ENCODE measurements at regions not wholly inside any gene's neighbourhood (a gene's known extent, or its start where the extent isn't known, plus 50 kb on each side); places are given as distances from the start of the nearest gene placed in this dataset.

- DNase-seq (ENCODE audit: low read depth in 2 of 2) = no peak
These were observed 65.7 kb upstream of the DYRK2 start for GRCh38 chr12:67582844-67583243.

GRCh38 chr12:67586951-67587350 lies 61.6 kb upstream of the DYRK2 start:
- no peak for DNase-seq (ENCODE audit: low read depth in 2 of 2)

DNA sequence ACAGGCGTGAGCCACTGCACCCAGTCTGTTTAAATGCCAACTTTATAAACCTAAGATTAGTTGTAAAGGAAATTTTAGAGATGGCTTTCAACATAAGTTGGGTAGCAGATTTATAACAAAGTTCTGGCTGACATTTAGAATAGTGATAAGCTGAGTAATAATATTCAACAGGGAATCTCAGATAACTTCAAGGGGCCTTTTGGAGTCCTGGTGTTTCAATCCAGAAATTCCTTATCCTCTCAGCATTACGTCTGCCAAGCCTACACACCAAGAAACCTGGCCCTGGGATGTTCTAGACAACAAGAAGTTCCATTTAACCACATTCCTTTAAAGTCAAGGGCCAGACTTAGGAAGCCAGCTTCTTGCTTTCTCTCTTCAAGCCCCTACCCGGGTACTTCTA lies 59.5 kb upstream of the DYRK2 start:
- DNase-seq (ENCODE audit: low read depth in 2 of 2) = no peak

- no peak for DNase-seq (ENCODE audit: low read depth in 2 of 2)
These were observed 58.3 kb upstream of the DYRK2 start for GRCh38 chr12:67590149-67590790.

DNA sequence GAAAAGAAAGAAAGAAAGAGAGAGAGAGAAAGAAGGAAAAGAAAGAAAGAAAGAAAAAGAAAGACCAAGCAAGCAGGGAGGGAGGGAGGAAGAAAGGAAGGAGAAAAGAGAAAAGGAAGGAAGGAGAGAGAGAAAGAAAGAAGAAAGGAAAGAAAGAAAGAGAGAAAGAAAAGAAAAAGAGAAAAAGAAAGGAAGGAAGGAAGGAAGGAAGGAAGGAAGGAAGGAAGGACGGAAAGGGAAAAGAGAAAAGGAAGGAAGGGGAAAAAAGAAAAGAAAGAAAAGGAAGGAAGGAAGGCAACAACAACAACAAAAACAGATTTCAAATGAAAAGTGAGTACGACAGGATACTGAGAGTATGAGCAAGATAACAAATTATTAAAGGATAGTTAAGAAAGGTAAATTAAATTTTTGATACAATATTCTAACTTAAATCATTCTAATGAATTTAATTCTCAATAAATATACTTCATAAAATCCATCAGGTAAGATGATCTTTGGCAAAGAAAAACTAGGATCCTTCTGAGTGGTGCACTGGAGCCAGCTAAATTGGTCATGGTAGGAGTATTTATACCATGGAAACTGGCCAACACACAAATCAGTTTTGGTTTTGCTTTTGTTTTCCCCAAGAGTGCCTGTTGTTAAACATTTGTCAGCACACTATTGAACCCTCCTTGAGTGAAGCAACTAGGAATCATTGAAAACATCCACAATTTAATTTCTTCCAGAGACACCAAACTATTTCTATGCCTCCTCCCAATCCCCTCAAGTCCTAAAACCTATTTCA lies 56.1 kb upstream of the DYRK2 start:
- no peak for DNase-seq (ENCODE audit: low read depth in 2 of 2)

GRCh38 chr12:67593041-67593440 lies 55.5 kb upstream of the DYRK2 start:
- DNase-seq (ENCODE audit: low read depth in 2 of 2) = no peak

DNA sequence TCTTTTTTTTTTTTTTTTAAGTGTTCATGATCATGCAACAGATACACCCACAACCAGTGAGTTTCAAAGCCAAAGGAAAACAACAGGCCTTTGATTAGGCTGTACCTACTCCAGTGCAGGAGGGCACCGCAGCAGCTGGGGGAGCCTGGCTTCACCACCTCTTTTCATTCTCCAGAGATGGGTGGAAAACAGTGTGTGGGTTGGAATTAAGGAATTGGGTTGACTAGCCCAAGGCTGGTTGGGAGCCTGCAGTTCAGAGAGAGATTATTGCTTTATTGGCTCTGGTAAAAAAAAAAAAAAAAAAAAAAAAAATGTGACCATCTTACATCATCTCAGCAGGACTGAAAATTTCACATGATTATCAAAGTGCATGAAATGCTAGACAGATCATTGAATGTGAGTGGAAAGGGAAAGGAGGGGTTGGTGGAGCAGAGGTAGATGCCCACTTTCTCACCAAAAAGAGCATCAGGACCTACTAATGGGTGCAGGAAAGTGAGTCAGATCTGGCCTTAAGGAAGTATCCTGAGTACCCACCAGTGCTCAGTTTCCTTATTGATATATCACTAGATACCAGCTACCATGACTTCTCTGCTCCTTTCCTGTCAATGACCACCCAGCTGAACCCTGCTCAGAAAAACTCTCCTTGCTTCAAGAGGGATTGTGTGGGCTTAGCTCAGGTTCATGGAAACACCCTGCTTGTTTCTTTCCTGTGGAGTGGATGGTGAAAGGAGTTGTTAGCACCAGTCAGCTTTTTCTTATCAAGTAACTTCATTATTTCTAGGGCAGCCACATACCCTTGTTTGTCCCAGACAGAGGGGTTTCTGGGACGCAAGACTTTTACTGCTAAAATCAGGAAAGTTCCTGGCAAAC lies 54.8 kb upstream of the DYRK2 start:
- no peak for DNase-seq (ENCODE audit: low read depth in 2 of 2)

DNA sequence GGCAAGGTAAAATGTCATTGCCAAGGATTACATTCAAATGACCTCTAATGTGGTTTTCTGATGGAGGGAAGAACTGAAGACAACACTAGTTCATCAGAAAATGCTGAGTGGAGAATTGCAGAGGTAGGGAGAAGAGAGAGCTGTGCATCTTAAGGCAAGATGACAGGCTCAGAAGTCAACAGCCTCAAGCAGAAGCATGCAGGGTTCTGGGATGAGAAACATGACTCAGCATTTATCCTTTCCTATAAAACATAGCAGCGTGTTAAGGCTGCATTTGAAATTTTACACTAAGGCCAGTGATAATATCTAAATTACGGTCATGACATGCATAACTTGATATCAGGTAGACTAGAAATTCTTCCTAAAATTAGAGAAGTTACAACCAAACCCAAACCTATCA lies 53.7 kb upstream of the DYRK2 start:
- no peak for DNase-seq (ENCODE audit: low read depth in 2 of 2)

DNA sequence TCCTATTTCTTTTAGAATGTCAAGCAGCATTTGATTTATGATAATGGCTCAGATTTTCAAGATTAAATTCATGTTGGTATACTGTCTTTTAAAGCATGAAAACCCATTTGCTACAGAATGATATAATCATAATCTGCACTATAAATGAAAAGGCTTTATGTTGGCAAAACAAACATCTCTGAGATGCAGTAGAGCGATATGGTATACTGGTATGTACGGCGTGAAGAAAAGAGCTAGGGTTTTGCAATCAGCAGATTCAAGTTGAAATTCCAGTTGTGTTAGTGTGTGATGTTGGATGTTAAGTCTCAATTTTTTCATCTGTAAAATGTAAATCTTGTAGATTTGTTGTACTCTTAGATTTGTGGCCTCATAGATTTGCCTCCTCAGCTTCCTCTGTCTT lies 53.2 kb upstream of the DYRK2 start:
- DNase-seq (ENCODE audit: low read depth in 2 of 2) = no peak

GRCh38 chr12:67598598-67598997 lies 49.9 kb upstream of the DYRK2 start:
- DNase-seq (ENCODE audit: low read depth in 2 of 2) = no peak
